Smooth muscle cell (in vitro differentiated cells): ENCODE measurements at regions not wholly inside any gene's neighbourhood (a gene's known extent, or its start where the extent isn't known, plus 50 kb on each side); places are given as distances from the start of the nearest gene placed in this dataset. TPM values are rescaled to one million over a fixed set of nuclear protein-coding genes. Genes with fewer than 3 reads are reported as not detected.

Experiments
- DNase-seq: peaks from one replicate; lab custom pipeline; 2025; ENCODE audit not compliant: unreplicated experiment; lab: John Stamatoyannopoulos, UW
- H2AFZ ChIP-seq: fragments of 200-600 bp; sonication (generic); 2 replicates; pipeline ENCODE4 v1.6.0; 2016; ENCODE audit warnings: antibody characterized with exemption, low read depth, mild to moderate bottlenecking
- H3F3A ChIP-seq: fragments of 200-600 bp; sonication (generic); 2 replicates; pipeline ENCODE4 v1.6.0; 2017; ENCODE audit warnings: antibody characterized with exemption, low read depth
- H3K27ac ChIP-seq: fragments of 200-600 bp; sonication (generic); 2 replicates; pipeline ENCODE4 v1.5.1; 2016; ENCODE audit warnings: low read depth, mild to moderate bottlenecking
- H3K27me3 ChIP-seq: fragments of 200-600 bp; sonication (generic); 2 replicates; pipeline ENCODE4 v1.6.1; 2016; ENCODE audit warnings: low read depth, mild to moderate bottlenecking
- H3K36me3 ChIP-seq: fragments of 200-600 bp; sonication (generic); 2 replicates; pipeline ENCODE4 v1.5.1; 2016; ENCODE audit warnings: low read depth
- H3K4me1 ChIP-seq: fragments of 200-600 bp; sonication (generic); 2 replicates; pipeline ENCODE4 v1.5.1; 2016; ENCODE audit warnings: low read depth
- H3K4me2 ChIP-seq: fragments of 200-600 bp; sonication (generic); 2 replicates; pipeline ENCODE4 v1.6.0; 2016; ENCODE audit warnings: mild to moderate bottlenecking
- H3K4me3 ChIP-seq: fragments of 200-600 bp; sonication (generic); 2 replicates; pipeline ENCODE4 v1.5.1; 2016; ENCODE audit warnings: mild to moderate bottlenecking
- H3K79me2 ChIP-seq: fragments of 200-600 bp; sonication (generic); 2 replicates; pipeline ENCODE4 v1.6.0; 2016; ENCODE audit warnings: low read depth, mild to moderate bottlenecking
- H3K9ac ChIP-seq: fragments of 200-600 bp; sonication (generic); 2 replicates; pipeline ENCODE4 v1.6.0; 2016; ENCODE audit warnings: low read depth
- H3K9me3 ChIP-seq: fragments of 200-600 bp; sonication (generic); replicated peaks from 2 replicates; pipeline ENCODE4 v1.5.1; 2016; ENCODE audit warnings: low read depth
- H4K20me1 ChIP-seq: fragments of 200-600 bp; sonication (generic); 2 replicates; pipeline ENCODE4 v1.6.0; 2016; ENCODE audit warnings: low read depth
- WGBS: methylation state at CpG from one replicate; pipeline ENCODE4 v1.1.7; 2016; ENCODE audit warnings: low lambda C conversion rate; 5-methylcytosine and 5-hydroxymethylcytosine counted together
- small RNA-seq: library from RNA; depleted of rRNA; stranded (forward); fragments of <200 nt; gene quantifications from one replicate; pipeline ENCODE3, GENCODE V24; 2014
- TF ChIP-seq, protein P1 (sequence below): fragments of 200-600 bp; sonication (generic); IDR thresholded peaks from 2 replicates; pipeline ENCODE4 v1.5.1; 2017; ENCODE audit warnings: borderline replicate concordance, mild to moderate bottlenecking, antibody characterized with exemption; ENCODE audit not compliant: insufficient read depth, poor library complexity, severe bottlenecking

GRCh38 chr14:62645649-62646048 is 399.6 kb downstream of the KCNH5 start:
- peak overlapping the region; percentile 36 for H3K27ac ChIP-seq
- no peaks in the 10 kb centered on the region for H3K4me1 ChIP-seq
- WGBS = 44% methylated on average over 3 of the region's 3 CpGs
- peak overlapping the region; percentile 40 for H3K4me2 ChIP-seq
- no peak overlapping the region for H2AFZ ChIP-seq
- no peaks in the 10 kb centered on the region for H4K20me1 ChIP-seq
- no peaks in the 10 kb centered on the region for H3K9me3 ChIP-seq
- TF ChIP-seq, protein P1, sequence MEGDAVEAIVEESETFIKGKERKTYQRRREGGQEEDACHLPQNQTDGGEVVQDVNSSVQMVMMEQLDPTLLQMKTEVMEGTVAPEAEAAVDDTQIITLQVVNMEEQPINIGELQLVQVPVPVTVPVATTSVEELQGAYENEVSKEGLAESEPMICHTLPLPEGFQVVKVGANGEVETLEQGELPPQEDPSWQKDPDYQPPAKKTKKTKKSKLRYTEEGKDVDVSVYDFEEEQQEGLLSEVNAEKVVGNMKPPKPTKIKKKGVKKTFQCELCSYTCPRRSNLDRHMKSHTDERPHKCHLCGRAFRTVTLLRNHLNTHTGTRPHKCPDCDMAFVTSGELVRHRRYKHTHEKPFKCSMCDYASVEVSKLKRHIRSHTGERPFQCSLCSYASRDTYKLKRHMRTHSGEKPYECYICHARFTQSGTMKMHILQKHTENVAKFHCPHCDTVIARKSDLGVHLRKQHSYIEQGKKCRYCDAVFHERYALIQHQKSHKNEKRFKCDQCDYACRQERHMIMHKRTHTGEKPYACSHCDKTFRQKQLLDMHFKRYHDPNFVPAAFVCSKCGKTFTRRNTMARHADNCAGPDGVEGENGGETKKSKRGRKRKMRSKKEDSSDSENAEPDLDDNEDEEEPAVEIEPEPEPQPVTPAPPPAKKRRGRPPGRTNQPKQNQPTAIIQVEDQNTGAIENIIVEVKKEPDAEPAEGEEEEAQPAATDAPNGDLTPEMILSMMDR = no peak
- no peak for DNase-seq
- H3F3A ChIP-seq = no peaks in the 10 kb centered on the region
- H3K4me3 ChIP-seq = no peak overlapping the region
- no peaks in the 10 kb centered on the region for H3K36me3 ChIP-seq
- no peaks in the 10 kb centered on the region for H3K27me3 ChIP-seq
- no peaks in the 10 kb centered on the region for H3K79me2 ChIP-seq
- H3K9ac ChIP-seq = no peak overlapping the region

Small RNA genes in the stretch of these regions (small RNA-seq; reads per million reads assigned to genes)
- not detected for gene AL389895.1
